ENCODE measurements at regions not wholly inside any gene's neighbourhood (a gene's known extent, or its start where the extent isn't known, plus 50 kb on each side); places are given as distances from the start of the nearest gene placed in this dataset.

- Histone ChIP-seq H3K4me1 (no peaks in the 10 kb centered on the region), H3K9me3 (no peaks in the 10 kb centered on the region), H3K27ac (no peak overlapping the region), H3K4me3 (no peak overlapping the region), H3K36me3 (no peaks in the 10 kb centered on the region), H3K27me3 (no peaks in the 10 kb centered on the region)
- no peak for ATAC-seq
- intact Hi-C loops (cut with DNase I) = no loop called here
- 56% methylated on average over 4 of the region's 5 CpGs for WGBS (ENCODE audit: insufficient coverage, low coverage, low lambda C conversion rate, missing lambda C conversion rate)
- no peak for TF ChIP-seq POLR2A (IDR thresholded peaks at IDR 0.05)
- TF ChIP-seq, protein P1, sequence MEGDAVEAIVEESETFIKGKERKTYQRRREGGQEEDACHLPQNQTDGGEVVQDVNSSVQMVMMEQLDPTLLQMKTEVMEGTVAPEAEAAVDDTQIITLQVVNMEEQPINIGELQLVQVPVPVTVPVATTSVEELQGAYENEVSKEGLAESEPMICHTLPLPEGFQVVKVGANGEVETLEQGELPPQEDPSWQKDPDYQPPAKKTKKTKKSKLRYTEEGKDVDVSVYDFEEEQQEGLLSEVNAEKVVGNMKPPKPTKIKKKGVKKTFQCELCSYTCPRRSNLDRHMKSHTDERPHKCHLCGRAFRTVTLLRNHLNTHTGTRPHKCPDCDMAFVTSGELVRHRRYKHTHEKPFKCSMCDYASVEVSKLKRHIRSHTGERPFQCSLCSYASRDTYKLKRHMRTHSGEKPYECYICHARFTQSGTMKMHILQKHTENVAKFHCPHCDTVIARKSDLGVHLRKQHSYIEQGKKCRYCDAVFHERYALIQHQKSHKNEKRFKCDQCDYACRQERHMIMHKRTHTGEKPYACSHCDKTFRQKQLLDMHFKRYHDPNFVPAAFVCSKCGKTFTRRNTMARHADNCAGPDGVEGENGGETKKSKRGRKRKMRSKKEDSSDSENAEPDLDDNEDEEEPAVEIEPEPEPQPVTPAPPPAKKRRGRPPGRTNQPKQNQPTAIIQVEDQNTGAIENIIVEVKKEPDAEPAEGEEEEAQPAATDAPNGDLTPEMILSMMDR (IDR thresholded peaks at IDR 0.05) = no peak
- DNase-seq = peak in 1 of 3 donors; percentile 27
Observed at GRCh38 chr10:78768876-78769275, 299.9 kb upstream of the ZMIZ1 start.

- ATAC-seq (no peak), DNase-seq (peak in 1 of 3 donors; percentile 21)
- no peaks in the 10 kb centered on the region for H3K27me3 ChIP-seq
- no peaks in the 10 kb centered on the region for H3K9me3 ChIP-seq
- no peaks in the 10 kb centered on the region for H3K36me3 ChIP-seq
- 88% methylated on average over 3 of the region's 5 CpGs for WGBS (ENCODE audit: insufficient coverage, low coverage, low lambda C conversion rate, missing lambda C conversion rate)
- intact Hi-C loops (cut with DNase I) = no loop called here
- TF ChIP-seq, protein P1 (IDR thresholded peaks at IDR 0.05) = no peak
- no peak for TF ChIP-seq POLR2A (IDR thresholded peaks at IDR 0.05)
- H3K4me1 ChIP-seq = peaks cover 0 to 3% (median 0%) of the 10 kb centered on the region in 4 donors
- H3K4me3 ChIP-seq = no peak overlapping the region
- H3K27ac ChIP-seq = no peak overlapping the region
Observed at GRCh38 chr10:78769526-78769925, 299.2 kb upstream of the ZMIZ1 start.

GRCh38 chr10:78770167-78771090 lies 298.3 kb upstream of the ZMIZ1 start:
- TF ChIP-seq, protein P1 (IDR thresholded peaks at IDR 0.05) = no peak
- no peak for TF ChIP-seq POLR2A (IDR thresholded peaks at IDR 0.05)
- H3K36me3 ChIP-seq = no peaks in the 10 kb centered on the region
- ATAC-seq (no peak), DNase-seq (peak in 1 of 3 donors; percentile 22)
- H3K9me3 ChIP-seq = no peaks in the 10 kb centered on the region
- intact Hi-C loops (cut with DNase I) = no loop called here
- no peak overlapping the region for H3K27ac ChIP-seq
- WGBS (ENCODE audit: insufficient coverage, low coverage, low lambda C conversion rate, missing lambda C conversion rate) = 90% methylated on average over 5 of the region's 16 CpGs
- H3K4me3 ChIP-seq = no peak overlapping the region
- H3K4me1 ChIP-seq = peaks cover 0 to 9% (median 4%) of the 10 kb centered on the region in 4 donors
- no peaks in the 10 kb centered on the region for H3K27me3 ChIP-seq

GRCh38 chr10:78771260-78771659 lies 297.5 kb upstream of the ZMIZ1 start:
- Histone ChIP-seq H3K36me3 (no peaks in the 10 kb centered on the region), H3K4me3 (no peak overlapping the region), H3K4me1 (peaks cover 0 to 14% (median 7%) of the 10 kb centered on the region in 4 donors), H3K9me3 (no peaks in the 10 kb centered on the region), H3K27ac (no peak overlapping the region), H3K27me3 (no peaks in the 10 kb centered on the region)
- 77% methylated on average over 7 of the region's 7 CpGs for WGBS (ENCODE audit: insufficient coverage, low coverage, low lambda C conversion rate, missing lambda C conversion rate)
- DNase-seq = peak in 1 of 3 donors; percentile 20
- no peak for ATAC-seq
- intact Hi-C loops (cut with DNase I) = no loop called here
- TF ChIP-seq POLR2A (IDR thresholded peaks at IDR 0.05) = no peak
- TF ChIP-seq, protein P1 (IDR thresholded peaks at IDR 0.05) = no peak

Measured in right lobe of liver (tissue), 6 donors.